ENCODE measurements at regions not wholly inside any gene's neighbourhood (a gene's known extent, or its start where the extent isn't known, plus 50 kb on each side); places are given as distances from the start of the nearest gene placed in this dataset.

- Mint-ChIP-seq H3K4me1 (no peaks in the 10 kb centered on the region), H3K4me3 (no peak overlapping the region), H3K27ac (no peak overlapping the region), H3K27me3 (ENCODE audit: low read depth in 2 of 2) (no peaks in the 10 kb centered on the region), H3K9me3 (peaks cover 2 to 4% of the 10 kb centered on the region in 2 donors), H3K36me3 (peaks cover 5% of the 10 kb centered on the region)
- Histone ChIP-seq H3K4me1 (ENCODE audit: control insufficient read depth, insufficient read depth, low read length) (no peaks in the 10 kb centered on the region), H3K9me3 (ENCODE audit: control insufficient read depth, insufficient read depth, low read length) (no peaks in the 10 kb centered on the region), H3K4me3 (ENCODE audit: low read length) (no peak overlapping the region), H3K27me3 (ENCODE audit: control insufficient read depth, insufficient read depth, low read length) (no peaks in the 10 kb centered on the region), H3K36me3 (ENCODE audit: control insufficient read depth, insufficient read depth, low read length) (no peaks in the 10 kb centered on the region), H3K27ac (ENCODE audit: low read length) (no peak overlapping the region)
- WGBS (ENCODE audit: insufficient coverage) = 92% methylated on average over 6 of the region's 8 CpGs
- intact Hi-C loops (cut with micrococcal nuclease) = no loop called here
- no peak for ATAC-seq
- TF ChIP-seq, protein P1, sequence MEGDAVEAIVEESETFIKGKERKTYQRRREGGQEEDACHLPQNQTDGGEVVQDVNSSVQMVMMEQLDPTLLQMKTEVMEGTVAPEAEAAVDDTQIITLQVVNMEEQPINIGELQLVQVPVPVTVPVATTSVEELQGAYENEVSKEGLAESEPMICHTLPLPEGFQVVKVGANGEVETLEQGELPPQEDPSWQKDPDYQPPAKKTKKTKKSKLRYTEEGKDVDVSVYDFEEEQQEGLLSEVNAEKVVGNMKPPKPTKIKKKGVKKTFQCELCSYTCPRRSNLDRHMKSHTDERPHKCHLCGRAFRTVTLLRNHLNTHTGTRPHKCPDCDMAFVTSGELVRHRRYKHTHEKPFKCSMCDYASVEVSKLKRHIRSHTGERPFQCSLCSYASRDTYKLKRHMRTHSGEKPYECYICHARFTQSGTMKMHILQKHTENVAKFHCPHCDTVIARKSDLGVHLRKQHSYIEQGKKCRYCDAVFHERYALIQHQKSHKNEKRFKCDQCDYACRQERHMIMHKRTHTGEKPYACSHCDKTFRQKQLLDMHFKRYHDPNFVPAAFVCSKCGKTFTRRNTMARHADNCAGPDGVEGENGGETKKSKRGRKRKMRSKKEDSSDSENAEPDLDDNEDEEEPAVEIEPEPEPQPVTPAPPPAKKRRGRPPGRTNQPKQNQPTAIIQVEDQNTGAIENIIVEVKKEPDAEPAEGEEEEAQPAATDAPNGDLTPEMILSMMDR (IDR thresholded peaks at IDR 0.05) = no peak
- no peak for DNase-seq
Observed at GRCh38 chr5:125064621-125065438, 318.4 kb upstream of the ZNF608 start.

DNA sequence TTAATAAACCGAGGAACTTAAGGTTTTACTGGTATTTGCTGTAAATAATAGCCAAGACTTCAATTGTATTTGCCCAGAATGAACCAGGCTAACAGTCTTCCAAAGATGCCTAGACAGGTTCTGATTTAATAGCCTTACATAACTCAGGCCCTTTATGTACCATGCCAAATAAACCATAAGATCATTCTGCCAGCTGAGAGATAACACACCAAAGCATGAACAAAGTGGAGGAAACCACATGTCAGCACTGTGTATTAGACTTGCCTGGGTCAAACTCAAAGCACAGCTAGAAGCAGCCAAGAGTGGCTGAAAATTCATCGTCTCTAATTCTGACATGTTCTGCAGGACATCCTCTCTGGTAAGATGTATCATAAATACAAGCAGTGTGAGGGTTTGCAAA lies 319.3 kb upstream of the ZNF608 start:
- no peak for ATAC-seq
- H3K4me3 Mint-ChIP-seq = no peak overlapping the region
- Histone ChIP-seq H3K27ac (ENCODE audit: low read length) (no peak overlapping the region), H3K9me3 (ENCODE audit: control insufficient read depth, insufficient read depth, low read length) (no peaks in the 10 kb centered on the region), H3K36me3 (ENCODE audit: control insufficient read depth, insufficient read depth, low read length) (no peaks in the 10 kb centered on the region), H3K27me3 (ENCODE audit: control insufficient read depth, insufficient read depth, low read length) (no peaks in the 10 kb centered on the region), H3K4me1 (ENCODE audit: control insufficient read depth, insufficient read depth, low read length) (no peaks in the 10 kb centered on the region), H3K4me3 (ENCODE audit: low read length) (no peak overlapping the region)
- peaks cover 15% of the 10 kb centered on the region for H3K36me3 Mint-ChIP-seq
- WGBS (ENCODE audit: insufficient coverage) = 79% methylated on average over 2 of the region's 2 CpGs
- peaks cover under 1 to 2% of the 10 kb centered on the region in 2 donors for H3K27me3 Mint-ChIP-seq (ENCODE audit: low read depth in 2 of 2)
- intact Hi-C loops (cut with micrococcal nuclease) = no loop called here
- H3K9me3 Mint-ChIP-seq = peaks cover 2 to 4% of the 10 kb centered on the region in 2 donors
- H3K4me1 Mint-ChIP-seq = no peaks in the 10 kb centered on the region
- TF ChIP-seq, protein P1 (IDR thresholded peaks at IDR 0.05) = no peak
- DNase-seq = no peak
- no peak overlapping the region for H3K27ac Mint-ChIP-seq

DNA sequence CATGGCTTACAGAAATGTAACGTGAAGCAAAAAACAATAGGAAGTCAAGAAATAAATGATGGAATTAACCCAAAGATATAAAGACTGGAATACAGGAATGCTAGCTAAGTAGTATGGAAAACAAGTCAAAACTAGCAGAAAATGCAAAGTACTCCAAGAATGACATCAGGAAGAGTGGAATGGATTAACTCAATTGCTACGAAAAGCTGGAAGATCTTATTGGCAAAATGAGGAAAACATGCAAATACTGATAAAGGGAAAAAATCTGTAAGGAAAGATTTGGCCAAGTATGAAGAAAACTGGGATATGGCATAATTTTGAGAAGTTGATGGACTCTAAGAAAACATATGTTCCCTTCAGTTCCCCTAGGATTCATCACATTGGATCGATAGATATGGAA lies 324.5 kb upstream of the ZNF608 start:
- TF ChIP-seq, protein P1 (IDR thresholded peaks at IDR 0.05) = no peak
- Mint-ChIP-seq H3K4me3 (no peak overlapping the region), H3K4me1 (no peaks in the 10 kb centered on the region), H3K27me3 (ENCODE audit: low read depth in 2 of 2) (peaks cover 3 to 7% of the 10 kb centered on the region in 2 donors), H3K36me3 (peaks cover 40% of the 10 kb centered on the region), H3K9me3 (peaks cover 10 to 25% of the 10 kb centered on the region in 2 donors), H3K27ac (no peak overlapping the region)
- DNase-seq = no peak
- Histone ChIP-seq H3K4me1 (ENCODE audit: control insufficient read depth, insufficient read depth, low read length) (no peaks in the 10 kb centered on the region), H3K4me3 (ENCODE audit: low read length) (no peak overlapping the region), H3K36me3 (ENCODE audit: control insufficient read depth, insufficient read depth, low read length) (no peaks in the 10 kb centered on the region), H3K27me3 (ENCODE audit: control insufficient read depth, insufficient read depth, low read length) (no peaks in the 10 kb centered on the region), H3K27ac (ENCODE audit: low read length) (no peak overlapping the region), H3K9me3 (ENCODE audit: control insufficient read depth, insufficient read depth, low read length) (peaks cover 4% of the 10 kb centered on the region)
- no peak for ATAC-seq
- WGBS (ENCODE audit: insufficient coverage) = 79% methylated on average over 1 of the region's 3 CpGs
- intact Hi-C loops (cut with micrococcal nuclease) = no loop called here

DNA sequence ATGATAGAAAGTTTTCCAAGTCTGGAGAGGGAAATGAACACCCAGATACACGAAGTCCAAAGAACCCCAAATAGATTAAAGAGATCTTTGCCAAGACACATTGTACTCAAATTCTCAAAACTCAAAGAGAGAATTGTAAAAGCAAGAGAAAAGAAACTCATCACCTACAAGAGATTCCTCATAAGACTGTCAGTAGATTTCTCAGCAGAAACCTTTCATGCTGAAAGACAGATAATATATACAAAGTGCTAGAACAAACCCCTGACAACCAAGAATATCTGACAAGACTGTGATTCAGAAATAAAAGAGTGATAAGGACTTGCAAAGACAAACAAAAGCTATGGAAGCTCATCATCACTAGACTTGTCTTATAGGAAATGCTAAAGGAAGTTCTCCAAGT lies 326.7 kb upstream of the ZNF608 start:
- Histone ChIP-seq H3K4me1 (ENCODE audit: control insufficient read depth, insufficient read depth, low read length) (no peaks in the 10 kb centered on the region), H3K27me3 (ENCODE audit: control insufficient read depth, insufficient read depth, low read length) (no peaks in the 10 kb centered on the region), H3K4me3 (ENCODE audit: low read length) (no peak overlapping the region), H3K9me3 (ENCODE audit: control insufficient read depth, insufficient read depth, low read length) (peaks cover 4% of the 10 kb centered on the region), H3K36me3 (ENCODE audit: control insufficient read depth, insufficient read depth, low read length) (no peaks in the 10 kb centered on the region), H3K27ac (ENCODE audit: low read length) (no peak overlapping the region)
- Mint-ChIP-seq H3K27me3 (ENCODE audit: low read depth in 2 of 2) (peaks cover 3 to 7% of the 10 kb centered on the region in 2 donors), H3K27ac (no peak overlapping the region), H3K4me1 (no peaks in the 10 kb centered on the region), H3K4me3 (no peak overlapping the region), H3K36me3 (peaks cover 40% of the 10 kb centered on the region), H3K9me3 (peaks cover 10 to 25% of the 10 kb centered on the region in 2 donors)
- DNase-seq (no peak), ATAC-seq (no peak)
- intact Hi-C loops (cut with micrococcal nuclease) = no loop called here
- WGBS (ENCODE audit: insufficient coverage) = 100% methylated on average over 1 of the region's 1 CpG
- TF ChIP-seq, protein P1 (IDR thresholded peaks at IDR 0.05) = no peak

All from natural killer cell (primary cell).